22Rv1 (cell line): ENCODE measurements at regions not wholly inside any gene's neighbourhood (a gene's known extent, or its start where the extent isn't known, plus 50 kb on each side); places are given as distances from the start of the nearest gene placed in this dataset.

Experiments
- H3K27ac ChIP-seq: fragments of 450-650 bp; 2 replicates; pipeline ENCODE4 v1.5.1; 2017
- ZFX ChIP-seq: fragments of 450-650 bp; IDR thresholded peaks from 2 replicates; pipeline ENCODE4 v1.6.1; 2017; ENCODE audit warnings: antibody characterized with exemption, borderline replicate concordance
- TF ChIP-seq, protein P1 (sequence below): fragments of 450-650 bp; IDR thresholded peaks from 2 replicates; pipeline ENCODE4 v1.5.1; 2017; ENCODE audit warnings: mild to moderate bottlenecking

DNA sequence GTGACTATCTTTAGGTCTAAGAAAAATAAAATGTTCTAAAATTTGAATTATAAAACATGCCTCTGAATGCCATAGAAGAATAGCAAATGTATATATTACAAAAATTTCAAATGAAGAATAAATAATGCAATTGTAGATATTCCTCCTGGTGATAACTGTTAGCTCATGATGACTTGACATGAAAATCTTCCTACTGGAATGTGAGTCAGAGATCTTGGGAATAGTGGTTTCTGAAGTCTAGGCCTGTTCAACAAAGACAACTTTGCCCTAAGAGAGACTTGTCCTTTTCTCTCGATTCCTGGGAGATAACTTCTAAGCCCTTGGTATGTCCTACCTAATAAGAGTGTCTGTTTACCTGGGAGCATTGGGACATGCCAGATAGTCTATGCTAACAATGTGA, 746.3 kb upstream of the RIOK2 start:
- H3K27ac ChIP-seq = no peak overlapping the region
- TF ChIP-seq, protein P1, sequence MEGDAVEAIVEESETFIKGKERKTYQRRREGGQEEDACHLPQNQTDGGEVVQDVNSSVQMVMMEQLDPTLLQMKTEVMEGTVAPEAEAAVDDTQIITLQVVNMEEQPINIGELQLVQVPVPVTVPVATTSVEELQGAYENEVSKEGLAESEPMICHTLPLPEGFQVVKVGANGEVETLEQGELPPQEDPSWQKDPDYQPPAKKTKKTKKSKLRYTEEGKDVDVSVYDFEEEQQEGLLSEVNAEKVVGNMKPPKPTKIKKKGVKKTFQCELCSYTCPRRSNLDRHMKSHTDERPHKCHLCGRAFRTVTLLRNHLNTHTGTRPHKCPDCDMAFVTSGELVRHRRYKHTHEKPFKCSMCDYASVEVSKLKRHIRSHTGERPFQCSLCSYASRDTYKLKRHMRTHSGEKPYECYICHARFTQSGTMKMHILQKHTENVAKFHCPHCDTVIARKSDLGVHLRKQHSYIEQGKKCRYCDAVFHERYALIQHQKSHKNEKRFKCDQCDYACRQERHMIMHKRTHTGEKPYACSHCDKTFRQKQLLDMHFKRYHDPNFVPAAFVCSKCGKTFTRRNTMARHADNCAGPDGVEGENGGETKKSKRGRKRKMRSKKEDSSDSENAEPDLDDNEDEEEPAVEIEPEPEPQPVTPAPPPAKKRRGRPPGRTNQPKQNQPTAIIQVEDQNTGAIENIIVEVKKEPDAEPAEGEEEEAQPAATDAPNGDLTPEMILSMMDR = no peak
- no peak for TF ChIP-seq ZFX

DNA sequence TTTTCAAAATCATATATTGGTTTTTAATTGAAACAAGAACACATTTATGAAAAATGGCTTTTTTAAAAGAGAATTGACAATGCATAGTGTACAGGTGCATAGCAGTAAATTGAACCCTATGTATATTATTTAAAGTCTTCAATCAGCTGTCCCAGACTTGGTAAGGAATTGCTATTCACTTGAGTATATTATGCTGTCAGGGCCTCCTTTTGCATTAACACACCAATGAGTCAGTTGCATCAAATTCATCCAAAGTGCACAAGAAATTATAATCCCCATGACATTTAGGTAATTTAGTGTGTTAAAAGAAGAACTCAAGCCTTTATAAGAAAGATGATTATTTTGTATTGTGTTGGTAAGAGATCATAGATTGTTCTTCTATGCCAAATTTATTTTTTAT, 748.8 kb upstream of the RIOK2 start:
- TF ChIP-seq, protein P1 = no peak
- TF ChIP-seq ZFX = no peak
- H3K27ac ChIP-seq = no peak overlapping the region

DNA sequence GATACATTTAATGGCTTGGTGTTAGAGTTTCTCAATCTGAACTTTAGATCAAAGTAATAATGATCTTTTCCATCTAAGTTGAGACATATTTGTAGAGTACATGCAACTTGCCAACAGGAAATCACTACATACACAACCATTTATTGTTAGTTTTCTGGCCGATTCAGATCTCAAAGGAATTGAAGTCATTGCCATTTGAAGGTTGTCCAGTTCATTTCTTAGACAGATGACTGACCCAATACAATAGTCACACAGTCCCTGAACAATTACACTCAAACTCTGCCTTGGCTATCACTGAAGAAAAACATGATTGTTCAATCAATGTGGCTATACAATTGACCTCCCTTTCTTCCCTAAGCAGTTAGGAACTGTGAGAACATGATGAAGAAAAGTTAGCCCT, 753.2 kb upstream of the RIOK2 start:
- H3K27ac ChIP-seq = no peak overlapping the region
- TF ChIP-seq ZFX = no peak
- TF ChIP-seq, protein P1 = no peak

DNA sequence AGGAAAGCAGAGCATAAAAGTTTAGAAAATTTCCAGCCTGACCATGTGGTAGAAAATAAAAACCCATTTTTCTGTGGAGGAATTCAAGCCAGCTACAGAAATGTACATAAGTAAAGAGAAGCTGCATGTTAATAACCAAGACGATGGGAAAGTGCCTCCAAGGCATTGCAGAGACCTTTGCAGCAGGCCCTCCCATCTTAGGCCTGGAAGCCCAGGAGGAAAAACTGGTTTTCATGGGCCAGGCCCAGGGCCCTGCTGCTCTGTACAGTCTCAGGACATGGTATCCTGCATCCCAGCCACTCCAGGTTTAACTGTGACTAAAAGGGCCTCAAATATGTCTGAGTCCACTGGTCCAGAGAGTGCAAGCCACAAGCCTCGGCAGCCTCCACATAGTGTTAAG, 754.8 kb upstream of the RIOK2 start:
- TF ChIP-seq, protein P1 = no peak
- no peak for TF ChIP-seq ZFX
- H3K27ac ChIP-seq = no peak overlapping the region

DNA sequence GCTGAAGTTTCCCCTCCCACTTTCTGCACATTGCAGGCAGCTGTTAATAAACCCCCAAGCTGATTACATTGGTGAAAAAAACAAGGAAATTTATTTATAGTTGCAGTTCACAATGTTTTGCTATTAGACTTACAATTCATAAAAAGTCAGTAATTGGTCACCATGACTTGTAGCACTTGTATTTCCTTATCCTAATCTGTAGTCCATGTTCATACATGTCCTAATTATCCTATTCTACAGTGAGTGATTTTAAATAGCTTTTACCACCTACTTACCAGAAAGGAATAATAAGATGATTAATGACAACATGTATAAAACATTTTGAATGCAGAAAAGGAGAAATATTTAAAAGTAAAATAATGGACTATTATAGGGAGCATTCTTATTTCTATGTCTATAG, 760.0 kb upstream of the RIOK2 start:
- TF ChIP-seq, protein P1 = no peak
- no peak for TF ChIP-seq ZFX
- H3K27ac ChIP-seq = no peak overlapping the region

DNA sequence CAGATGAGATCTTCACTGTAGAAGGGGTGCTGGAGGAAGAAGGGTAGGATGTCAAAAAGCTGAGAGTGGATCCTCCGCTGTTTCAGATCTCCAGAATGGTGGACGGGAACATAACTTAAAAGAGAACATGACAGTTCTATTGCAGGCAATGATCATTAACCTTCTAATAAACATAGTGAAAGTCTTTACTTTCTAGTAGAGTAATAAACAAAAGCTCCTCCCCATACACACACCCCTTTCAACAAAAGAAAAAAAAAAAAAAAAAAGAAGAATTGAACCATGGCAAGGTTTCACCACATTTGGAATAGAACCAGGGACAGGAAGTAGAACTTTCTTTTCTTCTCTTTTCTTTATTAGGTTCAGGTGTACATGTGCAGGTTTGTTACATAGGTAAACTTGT, 768.1 kb upstream of the RIOK2 start:
- no peak overlapping the region for H3K27ac ChIP-seq
- no peak for TF ChIP-seq ZFX
- TF ChIP-seq, protein P1 = no peak

DNA sequence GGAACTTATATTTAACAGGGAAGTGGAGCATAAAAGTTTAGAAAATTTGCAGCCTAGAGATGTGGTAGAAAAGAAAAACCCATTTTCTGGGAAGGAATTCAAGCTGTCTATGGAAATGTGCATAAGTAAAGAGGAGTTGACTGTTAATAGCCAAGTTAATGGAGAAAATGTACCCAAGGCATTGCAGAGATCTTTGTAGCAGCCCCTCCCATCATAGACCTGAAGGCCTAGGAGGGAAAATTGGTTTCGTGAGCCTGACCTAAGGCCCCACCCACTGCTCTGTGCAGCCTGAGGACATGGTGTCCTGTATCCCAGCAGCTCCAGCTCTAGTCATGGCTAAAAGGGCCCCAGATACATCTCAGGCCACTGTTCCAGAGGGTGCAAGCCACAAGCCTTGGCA, 772.4 kb upstream of the RIOK2 start:
- no peak overlapping the region for H3K27ac ChIP-seq
- TF ChIP-seq, protein P1 = no peak
- no peak for TF ChIP-seq ZFX
